HepG2 (cell line): ENCODE measurements at regions not wholly inside any gene's neighbourhood (a gene's known extent, or its start where the extent isn't known, plus 50 kb on each side); places are given as distances from the start of the nearest gene placed in this dataset.

Experiments
- ATAC-seq: fragments of 200-7000 bp; cut with Tn5 transposase; 3 replicates; pipeline ENCODE4 v1.9.1; 2020; ENCODE audit warnings: mild to moderate bottlenecking, moderate library complexity
- BruUV-seq: library from RNA; stranded (reverse); fragments of 400-500 nt; replicated peaks from 2 replicates; lab custom pipeline; 2021; lab: Mats Ljungman, UMichigan
- CTCF ChIA-PET: fragments of 300-600 bp; formaldehyde crosslinking; extraction: SDS; loops from one replicate; lab custom pipeline; 2021; ENCODE audit warnings: low total read pairs, inconsistent platforms, low intra/inter-chr PET ratio; lab: Yijun Ruan, JAX
- POLR2A ChIA-PET: fragments of 350-600 bp; sonication (Branson Sonifier 250); formaldehyde crosslinking; loops from one replicate; lab custom pipeline; 2020; ENCODE audit warnings: antibody characterized with exemption, inconsistent platforms; lab: Yijun Ruan, JAX
- DNase-seq: peaks from one replicate; pipeline ENCODE4 v3.0.0-alpha.2; 2015; ENCODE audit warnings: low spot score
- FAIRE-seq: peaks from 3 replicates; lab custom pipeline; 2011; peaks lifted over from hg19 to GRCh38; lab: Jason Lieb, UNC
- H2AFZ ChIP-seq: one replicate; pipeline ENCODE4 v1.6.1; 2011; ENCODE audit warnings: low read length, inconsistent platforms
- H3K27ac ChIP-seq: fragments of 300-600 bp; 3 replicates; pipeline ENCODE4 v1.8.0; 2011; ENCODE audit warnings: mixed run types, mild to moderate bottlenecking, mixed read lengths, low read length, inconsistent platforms; ENCODE audit not compliant: insufficient read depth; ENCODE audit errors: extremely low read length
- H3K27me3 ChIP-seq, 2 experiments: fragments of 200-600 bp in 1 of 2; 2 replicates in 1 of 2; 3 replicates in 1 of 2; pipeline versions ENCODE4 v1.6.0 to v1.8.0; 2011; ENCODE audit warnings: low read length in 2 of 2, mild to moderate bottlenecking in 2 of 2, moderate library complexity in 2 of 2, inconsistent platforms in 1 of 2; ENCODE audit not compliant: insufficient read depth in 2 of 2, control insufficient read depth in 1 of 2
- H3K36me3 ChIP-seq, 2 experiments: fragments of 200-600 bp in 1 of 2; replicated peaks in 1 of 2; 2 replicates in 1 of 2; 3 replicates in 1 of 2; pipeline versions ENCODE4 v1.5.1 to v1.8.0; 2011; ENCODE audit warnings: low read length in 2 of 2, inconsistent platforms in 1 of 2; ENCODE audit not compliant: insufficient read depth in 2 of 2, control insufficient read depth in 1 of 2
- H3K4me1 ChIP-seq: 2 replicates; pipeline ENCODE4 v1.5.1; 2012; ENCODE audit warnings: low read length, inconsistent platforms; ENCODE audit not compliant: insufficient read depth
- H3K4me2 ChIP-seq: 2 replicates; pipeline ENCODE4 v1.6.0; 2011; ENCODE audit warnings: low read depth, low read length, inconsistent platforms
- H3K4me3 ChIP-seq, 3 experiments: fragments of 200-600 bp in 1 of 3; sonication (generic), shearing (Covaris generic) in 1 of 3; replicated peaks in 1 of 3; 2 replicates each; pipeline ENCODE4 v1.5.1; 2011 to 2016; ENCODE audit warnings: low read length in 3 of 3, inconsistent platforms in 2 of 3, low read depth in 2 of 3, mild to moderate bottlenecking in 2 of 3, control low read depth in 1 of 3, mixed read lengths in 1 of 3; ENCODE audit not compliant: insufficient read depth in 1 of 3
- H3K79me2 ChIP-seq: one replicate; pipeline ENCODE4 v1.6.1; 2011; ENCODE audit warnings: low read length, inconsistent platforms; ENCODE audit not compliant: insufficient read depth
- H3K9ac ChIP-seq: 2 replicates; pipeline ENCODE4 v1.6.0; 2011; ENCODE audit warnings: mild to moderate bottlenecking, low read depth, low read length, inconsistent platforms; ENCODE audit not compliant: insufficient read depth
- H3K9me3 ChIP-seq: 2 replicates; pipeline ENCODE4 v1.5.1; 2012; ENCODE audit warnings: mild to moderate bottlenecking, low read length
- H4K20me1 ChIP-seq: 2 replicates; pipeline ENCODE4 v1.6.0; 2011; ENCODE audit warnings: inconsistent platforms, mild to moderate bottlenecking, low read length, moderate library complexity; ENCODE audit not compliant: insufficient read depth
- BHLHE40 ChIP-seq: IDR thresholded peaks from 2 replicates; pipeline ENCODE4 v1.6.1; 2011; ENCODE audit warnings: low read length, improper control_type of control experiment
- FOXC1 ChIP-seq: sonication (generic); formaldehyde crosslinking; IDR thresholded peaks from 2 replicates; pipeline ENCODE4 v1.8.0; 2022; ENCODE audit warnings: mild to moderate bottlenecking, missing genetic modification reagents, borderline replicate concordance
- FOXO1 ChIP-seq: sonication (generic); formaldehyde crosslinking; IDR thresholded peaks from 2 replicates; pipeline ENCODE4 v1.4.0; 2020; ENCODE audit warnings: missing genetic modification reagents
- HOXD1 ChIP-seq: sonication (generic); formaldehyde crosslinking; IDR thresholded peaks from 2 replicates; pipeline ENCODE4 v1.5.0; 2020; ENCODE audit warnings: missing genetic modification reagents
- NCOA2 ChIP-seq: sonication (generic); formaldehyde crosslinking; IDR thresholded peaks from 2 replicates; pipeline ENCODE4 v1.8.0; 2022; ENCODE audit warnings: inconsistent platforms
- NFKBIZ ChIP-seq: IDR thresholded peaks from 2 replicates; pipeline ENCODE4 v1.6.1; 2018; ENCODE audit warnings: missing genetic modification reagents, missing compliant biosample characterization
- NFYC ChIP-seq: IDR thresholded peaks from 2 replicates; pipeline ENCODE4 v1.6.1; 2016; ENCODE audit warnings: missing genetic modification reagents, missing compliant biosample characterization
- PLRG1 ChIP-seq: fragments of 450-650 bp; conservative IDR thresholded peaks from 2 replicates; pipeline ENCODE4 v1.6.1; 2016
- RFX5 ChIP-seq: IDR thresholded peaks from 2 replicates; pipeline ENCODE4 v1.6.1; 2011; ENCODE audit warnings: low read depth, low read length, improper control_type of control experiment
- TAF15 ChIP-seq: fragments of 200-400 bp; formaldehyde crosslinking; IDR thresholded peaks from one replicate; pipeline ENCODE4 v1.6.1; 2018; ENCODE audit warnings: mild to moderate bottlenecking, low read depth, low read length; ENCODE audit not compliant: poor library complexity, severe bottlenecking
- ZFP36L2 ChIP-seq: sonication (generic); formaldehyde crosslinking; IDR thresholded peaks from 2 replicates; pipeline ENCODE4 v1.4.0; 2020; ENCODE audit warnings: missing genetic modification reagents
- ZNF382 ChIP-seq: sonication (generic); formaldehyde crosslinking; IDR thresholded peaks from 2 replicates; pipeline ENCODE4 v1.5.0; 2020; ENCODE audit warnings: missing genetic modification reagents, mild to moderate bottlenecking, borderline replicate concordance
- ZNF432 ChIP-seq: sonication (generic); formaldehyde crosslinking; IDR thresholded peaks from 2 replicates; pipeline ENCODE4 v1.5.0; 2020; ENCODE audit warnings: missing genetic modification reagents, mild to moderate bottlenecking, borderline replicate concordance
- ZNF614 ChIP-seq: IDR thresholded peaks from 2 replicates; pipeline ENCODE4 v1.6.1; 2018; ENCODE audit warnings: missing biosample characterization, missing genetic modification reagents, inconsistent platforms, borderline replicate concordance
- ZNF615 ChIP-seq: sonication (generic); formaldehyde crosslinking; IDR thresholded peaks from 2 replicates; pipeline ENCODE4 v1.5.0; 2020; ENCODE audit warnings: mild to moderate bottlenecking, missing genetic modification reagents, borderline replicate concordance
- ZNF619 ChIP-seq: sonication (generic); formaldehyde crosslinking; IDR thresholded peaks from 2 replicates; pipeline ENCODE4 v1.4.0; 2020; ENCODE audit warnings: mild to moderate bottlenecking, missing genetic modification reagents
- ZNF703 ChIP-seq: sonication (generic); formaldehyde crosslinking; IDR thresholded peaks from 2 replicates; pipeline ENCODE4 v1.5.1; 2020; ENCODE audit warnings: missing genetic modification reagents, mild to moderate bottlenecking, moderate library complexity, borderline replicate concordance
- ZNF768 ChIP-seq: sonication (generic); formaldehyde crosslinking; IDR thresholded peaks from 2 replicates; pipeline ENCODE4 v1.4.0; 2020; ENCODE audit warnings: missing genetic modification reagents
- WGBS: methylation state at CpG from one replicate; pipeline ENCODE4 v1.1.6; 2017; ENCODE audit warnings: low lambda C conversion rate; 5-methylcytosine and 5-hydroxymethylcytosine counted together
- in situ Hi-C: cut with HindIII; loops from 2 replicates; pipeline ENCODE4 v1.10.0; 2017; ENCODE audit warnings: low pct_unique_long_range_greater_than_20kb; ENCODE audit not compliant: extremely low pct_ligation_motif_present
- intact Hi-C: fragments of 100-400 bp; cut with micrococcal nuclease; formaldehyde crosslinking; loops from one replicate; pipeline ENCODE4 v1.10.0; 2022; ENCODE audit not compliant: unreplicated experiment

DNA sequence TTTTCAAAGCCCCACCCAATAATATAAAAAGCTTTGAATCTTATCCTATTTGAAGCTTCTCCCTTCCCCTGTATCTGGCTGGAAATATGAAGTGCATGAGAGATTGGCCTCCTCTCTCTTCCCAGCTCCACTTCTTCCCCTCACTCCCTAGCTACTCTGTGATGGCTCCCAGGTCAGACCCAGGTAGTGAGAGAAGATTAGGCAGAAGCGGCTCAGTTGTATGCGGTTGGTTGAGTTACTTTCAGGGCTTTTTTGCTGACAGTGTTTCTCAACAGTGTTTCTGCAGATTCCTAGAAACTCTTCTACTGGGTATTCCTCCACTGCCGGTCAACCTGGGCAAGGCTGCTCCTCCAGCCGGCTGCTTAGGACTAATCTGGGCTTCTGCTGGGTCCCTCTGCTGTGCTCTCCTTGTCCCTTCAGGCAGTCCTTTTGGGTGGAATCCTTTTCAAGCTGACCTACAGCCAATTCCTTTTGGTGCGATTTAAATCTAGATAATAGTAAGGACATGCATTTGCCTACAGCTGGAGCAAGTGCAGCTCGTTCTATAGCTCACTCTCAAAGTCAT lies 87.4 kb upstream of the SLC7A11 start:
- Histone ChIP-seq H3K79me2 (no peaks in the 10 kb centered on the region), H3K4me1 (peaks cover 8% of the 10 kb centered on the region), H3K9me3 (no peaks in the 10 kb centered on the region), H3K4me3 (no peak overlapping the region), H3K27ac (no peak overlapping the region), H3K4me2 (no peak overlapping the region), H3K9ac (no peak overlapping the region), H4K20me1 (no peaks in the 10 kb centered on the region), H3K36me3 (no peaks in the 10 kb centered on the region)
- 68% methylated on average over 5 of the region's 6 CpGs for WGBS
- in situ Hi-C loops (no loop called here), intact Hi-C loops (no loop called here)
- FAIRE-seq (no peak), ATAC-seq (no peak), DNase-seq (no peak)
- BruUV-seq = no TSS peak
- CTCF ChIA-PET = no interaction called here
- POLR2A ChIA-PET = no interaction called here
- TF ChIP-seq ZNF614 = no peak
- TF ChIP-seq ZNF768 (CRISPR knock-in tag) = no peak
- TF ChIP-seq BHLHE40 = no peak
- TF ChIP-seq ZNF382 (CRISPR knock-in tag) = no peak
- TF ChIP-seq, all 625 proteins: peak for 0
- H2AFZ ChIP-seq = no peak overlapping the region
- no peaks in the 10 kb centered on the region for H3K27me3 ChIP-seq

DNA sequence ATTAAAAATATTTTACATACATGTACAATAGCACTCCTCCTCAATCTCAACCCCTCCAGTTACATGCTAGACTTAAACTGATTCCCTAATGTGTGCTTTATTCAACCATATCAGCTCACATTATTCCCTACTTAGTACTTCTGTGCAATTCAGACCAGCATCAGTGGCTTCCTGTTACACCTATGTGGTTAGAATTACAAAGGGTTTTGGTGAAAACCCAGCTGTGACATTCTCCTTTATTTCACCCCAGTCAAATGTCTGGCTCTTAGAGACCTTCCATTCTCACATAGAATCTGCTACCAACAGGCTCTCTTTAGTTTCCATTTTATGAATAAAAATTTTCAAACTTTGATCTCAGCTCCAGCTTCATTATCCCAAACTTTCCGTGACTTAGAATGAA lies 85.2 kb upstream of the SLC7A11 start:
- 3% methylated on average over 1 of the region's 1 CpG for WGBS

More for the DNA sequence above, 85.2 kb upstream of the SLC7A11 start:
- Histone ChIP-seq H3K4me1 (no peaks in the 10 kb centered on the region), H3K79me2 (no peaks in the 10 kb centered on the region), H3K27ac (no peak overlapping the region), H3K4me3 (no peak overlapping the region), H2AFZ (no peak overlapping the region), H3K36me3 (no peaks in the 10 kb centered on the region), H3K27me3 (no peaks in the 10 kb centered on the region), H3K4me2 (no peak overlapping the region), H3K9ac (no peak overlapping the region), H4K20me1 (no peaks in the 10 kb centered on the region), H3K9me3 (no peaks in the 10 kb centered on the region)
- ChIA-PET CTCF (no interaction called here), POLR2A (no interaction called here)
- intact Hi-C loops (no loop called here), in situ Hi-C loops (no loop called here)
- FAIRE-seq (no peak), ATAC-seq (no peak), DNase-seq (no peak)
- no peak for TF ChIP-seq ZNF432
- no peak for TF ChIP-seq ZNF703 (CRISPR knock-in tag)
- TF ChIP-seq NCOA2 = no peak
- no peak for TF ChIP-seq HOXD1
- TF ChIP-seq PLRG1 = no peak
- TF ChIP-seq ZFP36L2 (CRISPR knock-in tag) = no peak
- TF ChIP-seq ZNF619 (CRISPR knock-in tag) = no peak
- TF ChIP-seq NFYC (CRISPR knock-in tag) = no peak
- no peak for TF ChIP-seq TAF15
- no peak for TF ChIP-seq FOXC1
- TF ChIP-seq FOXO1 (CRISPR knock-in tag) = no peak
- no peak for TF ChIP-seq NFKBIZ (CRISPR knock-in tag)
- no peak for TF ChIP-seq RFX5
- no peak for TF ChIP-seq ZNF615 (CRISPR knock-in tag)
- BruUV-seq = no TSS peak
